ENCODE measurements at regions not wholly inside any gene's neighbourhood (a gene's known extent, or its start where the extent isn't known, plus 50 kb on each side); places are given as distances from the start of the nearest gene placed in this dataset.

GRCh38 chr9:86687788-86688187 is 259.5 kb downstream of the GAS1 start:
- Histone ChIP-seq H3K4me3 (ENCODE audit: low read depth, low read length) (no peak overlapping the region), H3K36me3 (ENCODE audit: insufficient read depth) (no peaks in the 10 kb centered on the region), H3K27ac (ENCODE audit: low read depth) (no peak overlapping the region), H3K4me1 (ENCODE audit: insufficient read depth) (peaks cover 2% of the 10 kb centered on the region)
- DNase-seq (ENCODE audit: extremely low spot score): no peak
- 90% methylated on average over 3 of the region's 3 CpGs for WGBS

- Histone ChIP-seq H3K4me1 (ENCODE audit: insufficient read depth) (peaks cover 2% of the 10 kb centered on the region), H3K36me3 (ENCODE audit: insufficient read depth) (no peaks in the 10 kb centered on the region), H3K4me3 (ENCODE audit: low read depth, low read length) (no peak overlapping the region), H3K27ac (ENCODE audit: low read depth) (no peak overlapping the region)
- no peak for DNase-seq (ENCODE audit: extremely low spot score)
- 91% methylated on average over 3 of the region's 3 CpGs for WGBS
These were observed 261.8 kb downstream of the GAS1 start for GRCh38 chr9:86685556-86685955.

- DNase-seq (ENCODE audit: extremely low spot score): no peak
These were observed 263.2 kb downstream of the GAS1 start for GRCh38 chr9:86684148-86684547.

GRCh38 chr9:86682240-86682639 is 265.1 kb downstream of the GAS1 start:
- 86% methylated on average over 8 of the region's 8 CpGs for WGBS
- H3K4me1 ChIP-seq (ENCODE audit: insufficient read depth): peaks cover 2% of the 10 kb centered on the region
- H3K27ac ChIP-seq (ENCODE audit: low read depth): no peak overlapping the region
- H3K36me3 ChIP-seq (ENCODE audit: insufficient read depth): no peaks in the 10 kb centered on the region
- no peak overlapping the region for H3K4me3 ChIP-seq (ENCODE audit: low read depth, low read length)
- DNase-seq (ENCODE audit: extremely low spot score): no peak

More at GRCh38 chr9:86684148-86684547, 263.2 kb downstream of the GAS1 start:
- Histone ChIP-seq H3K36me3 (ENCODE audit: insufficient read depth) (no peaks in the 10 kb centered on the region), H3K4me1 (ENCODE audit: insufficient read depth) (peaks cover 2% of the 10 kb centered on the region), H3K4me3 (ENCODE audit: low read depth, low read length) (no peak overlapping the region), H3K27ac (ENCODE audit: low read depth) (no peak overlapping the region)
- WGBS: 5% methylated on average over 1 of the region's 1 CpG

- no peak for DNase-seq (ENCODE audit: extremely low spot score)
- Histone ChIP-seq H3K27ac (ENCODE audit: low read depth) (no peak overlapping the region), H3K4me1 (ENCODE audit: insufficient read depth) (peaks cover 2% of the 10 kb centered on the region), H3K36me3 (ENCODE audit: insufficient read depth) (no peaks in the 10 kb centered on the region), H3K4me3 (ENCODE audit: low read depth, low read length) (no peak overlapping the region)
- WGBS: 86% methylated on average over 2 of the region's 2 CpGs
These were observed 267.4 kb downstream of the GAS1 start for GRCh38 chr9:86679909-86680308.

- Histone ChIP-seq H3K27ac (ENCODE audit: low read depth) (no peak overlapping the region), H3K36me3 (ENCODE audit: insufficient read depth) (no peaks in the 10 kb centered on the region), H3K4me3 (ENCODE audit: low read depth, low read length) (no peak overlapping the region), H3K4me1 (ENCODE audit: insufficient read depth) (no peaks in the 10 kb centered on the region)
- 88% methylated on average over 2 of the region's 2 CpGs for WGBS
- no peak for DNase-seq (ENCODE audit: extremely low spot score)
These were observed 270.9 kb downstream of the GAS1 start for GRCh38 chr9:86676396-86676795.

- WGBS: 95% methylated on average over 5 of the region's 5 CpGs
- no peak for DNase-seq (ENCODE audit: extremely low spot score)
- H3K36me3 ChIP-seq (ENCODE audit: insufficient read depth): no peaks in the 10 kb centered on the region
These were observed 271.5 kb downstream of the GAS1 start for GRCh38 chr9:86675805-86676204.

GRCh38 chr9:86674487-86674886 is 272.8 kb downstream of the GAS1 start:
- no peak for DNase-seq (ENCODE audit: extremely low spot score)
- WGBS: 68% methylated on average over 2 of the region's 2 CpGs
- no peaks in the 10 kb centered on the region for H3K4me1 ChIP-seq (ENCODE audit: insufficient read depth)
- no peak overlapping the region for H3K27ac ChIP-seq (ENCODE audit: low read depth)
- no peaks in the 10 kb centered on the region for H3K36me3 ChIP-seq (ENCODE audit: insufficient read depth)
- no peak overlapping the region for H3K4me3 ChIP-seq (ENCODE audit: low read depth, low read length)

More at GRCh38 chr9:86675805-86676204, 271.5 kb downstream of the GAS1 start:
- Histone ChIP-seq H3K27ac (ENCODE audit: low read depth) (no peak overlapping the region), H3K4me3 (ENCODE audit: low read depth, low read length) (no peak overlapping the region), H3K4me1 (ENCODE audit: insufficient read depth) (no peaks in the 10 kb centered on the region)

- Histone ChIP-seq H3K36me3 (ENCODE audit: insufficient read depth) (no peaks in the 10 kb centered on the region), H3K4me3 (ENCODE audit: low read depth, low read length) (no peak overlapping the region), H3K27ac (ENCODE audit: low read depth) (no peak overlapping the region), H3K4me1 (ENCODE audit: insufficient read depth) (no peaks in the 10 kb centered on the region)
- 95% methylated on average over 2 of the region's 2 CpGs for WGBS
- DNase-seq (ENCODE audit: extremely low spot score): no peak
These were observed 274.3 kb downstream of the GAS1 start for GRCh38 chr9:86672966-86673365.

GRCh38 chr9:86672301-86672700 is 275.0 kb downstream of the GAS1 start:
- 78% methylated on average over 9 of the region's 9 CpGs for WGBS
- H3K4me1 ChIP-seq (ENCODE audit: insufficient read depth): no peaks in the 10 kb centered on the region
- H3K36me3 ChIP-seq (ENCODE audit: insufficient read depth): no peaks in the 10 kb centered on the region
- no peak for DNase-seq (ENCODE audit: extremely low spot score)
- H3K27ac ChIP-seq (ENCODE audit: low read depth): no peak overlapping the region
- H3K4me3 ChIP-seq (ENCODE audit: low read depth, low read length): no peak overlapping the region

GRCh38 chr9:86671018-86671417 is 276.3 kb downstream of the GAS1 start:
- Histone ChIP-seq H3K4me1 (ENCODE audit: insufficient read depth) (no peaks in the 10 kb centered on the region), H3K27ac (ENCODE audit: low read depth) (no peak overlapping the region), H3K36me3 (ENCODE audit: insufficient read depth) (no peaks in the 10 kb centered on the region), H3K4me3 (ENCODE audit: low read depth, low read length) (no peak overlapping the region)
- DNase-seq (ENCODE audit: extremely low spot score): no peak
- 96% methylated on average over 1 of the region's 1 CpG for WGBS

- DNase-seq (ENCODE audit: extremely low spot score): no peak
- no peaks in the 10 kb centered on the region for H3K4me1 ChIP-seq (ENCODE audit: insufficient read depth)
- H3K36me3 ChIP-seq (ENCODE audit: insufficient read depth): no peaks in the 10 kb centered on the region
- H3K4me3 ChIP-seq (ENCODE audit: low read depth, low read length): no peak overlapping the region
- 81% methylated on average over 4 of the region's 4 CpGs for WGBS
- H3K27ac ChIP-seq (ENCODE audit: low read depth): no peak overlapping the region
These were observed 276.8 kb downstream of the GAS1 start for GRCh38 chr9:86670536-86670935.

- Histone ChIP-seq H3K4me3 (ENCODE audit: low read depth, low read length) (no peak overlapping the region), H3K36me3 (ENCODE audit: insufficient read depth) (no peaks in the 10 kb centered on the region), H3K27ac (ENCODE audit: low read depth) (no peak overlapping the region), H3K4me1 (ENCODE audit: insufficient read depth) (no peaks in the 10 kb centered on the region)
- 98% methylated on average over 3 of the region's 3 CpGs for WGBS
- no peak for DNase-seq (ENCODE audit: extremely low spot score)
These were observed 277.2 kb downstream of the GAS1 start for GRCh38 chr9:86670076-86670475.

GRCh38 chr9:86669422-86669821 is 277.9 kb downstream of the GAS1 start:
- WGBS: 55% methylated on average over 4 of the region's 4 CpGs
- Histone ChIP-seq H3K4me3 (ENCODE audit: low read depth, low read length) (no peak overlapping the region), H3K36me3 (ENCODE audit: insufficient read depth) (no peaks in the 10 kb centered on the region), H3K27ac (ENCODE audit: low read depth) (no peak overlapping the region), H3K4me1 (ENCODE audit: insufficient read depth) (no peaks in the 10 kb centered on the region)
- no peak for DNase-seq (ENCODE audit: extremely low spot score)

- no peak overlapping the region for H3K4me3 ChIP-seq (ENCODE audit: low read depth, low read length)
- no peaks in the 10 kb centered on the region for H3K36me3 ChIP-seq (ENCODE audit: insufficient read depth)
- H3K4me1 ChIP-seq (ENCODE audit: insufficient read depth): no peaks in the 10 kb centered on the region
- no peak overlapping the region for H3K27ac ChIP-seq (ENCODE audit: low read depth)
- DNase-seq (ENCODE audit: extremely low spot score): no peak
These were observed 278.8 kb downstream of the GAS1 start for GRCh38 chr9:86668488-86668887.
